ENCODE measurements at regions not wholly inside any gene's neighbourhood (a gene's known extent, or its start where the extent isn't known, plus 50 kb on each side); places are given as distances from the start of the nearest gene placed in this dataset.
"Not testable (repeated sequence)": the region's sequence is repeated elsewhere in the genome, so short reads cannot be mapped to it uniquely, and the experiment has no call there.

DNA sequence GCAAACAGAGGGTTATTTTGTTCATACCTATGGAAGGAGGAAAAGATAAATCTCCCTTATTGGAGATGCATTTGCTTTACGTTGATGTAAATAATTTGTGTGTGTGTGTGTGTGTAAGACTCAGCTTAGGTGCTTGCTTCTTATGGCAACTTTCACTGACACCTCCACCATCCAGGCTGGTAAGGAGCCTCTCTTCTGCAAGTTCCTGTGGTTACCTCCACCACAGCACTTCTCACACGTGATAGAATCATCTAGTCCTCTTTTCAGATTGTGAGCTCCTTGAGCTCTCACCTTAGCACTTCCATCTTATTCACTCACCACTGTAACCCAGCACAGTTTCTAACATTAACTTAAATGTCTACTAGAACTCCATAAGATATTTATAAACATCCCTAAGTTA is 553.7 kb downstream of the FGF13 start:
- H3K4me3 ChIP-seq (replicated peaks; ENCODE audit: low read depth, low read length): no peak overlapping the region
- no peak for DNase-seq (ENCODE audit: extremely low read depth, low read depth)
- TF ChIP-seq, protein P1, sequence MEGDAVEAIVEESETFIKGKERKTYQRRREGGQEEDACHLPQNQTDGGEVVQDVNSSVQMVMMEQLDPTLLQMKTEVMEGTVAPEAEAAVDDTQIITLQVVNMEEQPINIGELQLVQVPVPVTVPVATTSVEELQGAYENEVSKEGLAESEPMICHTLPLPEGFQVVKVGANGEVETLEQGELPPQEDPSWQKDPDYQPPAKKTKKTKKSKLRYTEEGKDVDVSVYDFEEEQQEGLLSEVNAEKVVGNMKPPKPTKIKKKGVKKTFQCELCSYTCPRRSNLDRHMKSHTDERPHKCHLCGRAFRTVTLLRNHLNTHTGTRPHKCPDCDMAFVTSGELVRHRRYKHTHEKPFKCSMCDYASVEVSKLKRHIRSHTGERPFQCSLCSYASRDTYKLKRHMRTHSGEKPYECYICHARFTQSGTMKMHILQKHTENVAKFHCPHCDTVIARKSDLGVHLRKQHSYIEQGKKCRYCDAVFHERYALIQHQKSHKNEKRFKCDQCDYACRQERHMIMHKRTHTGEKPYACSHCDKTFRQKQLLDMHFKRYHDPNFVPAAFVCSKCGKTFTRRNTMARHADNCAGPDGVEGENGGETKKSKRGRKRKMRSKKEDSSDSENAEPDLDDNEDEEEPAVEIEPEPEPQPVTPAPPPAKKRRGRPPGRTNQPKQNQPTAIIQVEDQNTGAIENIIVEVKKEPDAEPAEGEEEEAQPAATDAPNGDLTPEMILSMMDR (IDR thresholded peaks at IDR 0.05; ENCODE audit: low read depth, low read length, missing control alignments): no peak

DNA sequence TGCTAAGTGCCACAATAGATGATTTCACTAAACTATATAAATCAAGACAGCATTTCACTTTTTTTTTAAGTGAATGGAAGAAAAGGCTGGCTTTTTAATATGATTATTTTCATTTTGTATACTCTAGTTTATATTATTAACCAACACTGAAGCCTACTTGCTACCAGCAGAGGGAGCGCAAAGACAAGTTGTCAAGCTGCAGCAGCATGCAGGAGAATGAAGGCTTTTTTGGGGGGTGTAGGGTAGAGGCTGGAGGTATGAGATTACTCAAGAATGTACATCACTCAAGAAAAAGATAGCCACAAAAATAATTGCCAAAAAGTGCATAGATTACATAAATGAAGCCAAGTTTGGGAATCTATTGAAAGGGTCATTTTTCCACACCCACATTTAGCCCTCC is 519.5 kb downstream of the FGF13 start:
- DNase-seq (ENCODE audit: extremely low read depth, low read depth): no peak
- H3K4me3 ChIP-seq (replicated peaks; ENCODE audit: low read depth, low read length): no peak overlapping the region
- TF ChIP-seq, protein P1 (IDR thresholded peaks at IDR 0.05; ENCODE audit: low read depth, low read length, missing control alignments): no peak

DNA sequence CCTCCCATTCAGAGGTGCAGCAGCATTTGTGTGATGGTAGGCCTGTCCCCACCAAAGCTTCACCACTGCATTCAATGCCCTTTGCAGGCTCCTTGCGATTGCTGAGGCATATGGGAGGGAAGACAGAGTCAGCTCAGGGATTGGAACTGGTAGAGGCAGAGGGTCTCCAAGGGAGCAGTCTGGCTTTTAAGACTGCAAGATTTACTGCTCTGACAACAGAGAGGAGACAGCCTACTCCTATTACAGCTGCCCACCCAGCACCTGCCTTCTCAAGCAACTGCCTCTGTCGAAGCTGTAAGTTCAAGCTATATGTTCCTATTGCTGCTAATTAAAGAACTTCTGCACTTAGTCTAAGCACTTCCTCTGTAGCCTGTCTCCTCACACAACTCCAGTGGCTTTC is 481.8 kb downstream of the FGF13 start:
- H3K4me3 ChIP-seq (replicated peaks; ENCODE audit: low read depth, low read length): no peak overlapping the region
- no peak for DNase-seq (ENCODE audit: extremely low read depth, low read depth)
- TF ChIP-seq, protein P1 (IDR thresholded peaks at IDR 0.05; ENCODE audit: low read depth, low read length, missing control alignments): no peak

DNA sequence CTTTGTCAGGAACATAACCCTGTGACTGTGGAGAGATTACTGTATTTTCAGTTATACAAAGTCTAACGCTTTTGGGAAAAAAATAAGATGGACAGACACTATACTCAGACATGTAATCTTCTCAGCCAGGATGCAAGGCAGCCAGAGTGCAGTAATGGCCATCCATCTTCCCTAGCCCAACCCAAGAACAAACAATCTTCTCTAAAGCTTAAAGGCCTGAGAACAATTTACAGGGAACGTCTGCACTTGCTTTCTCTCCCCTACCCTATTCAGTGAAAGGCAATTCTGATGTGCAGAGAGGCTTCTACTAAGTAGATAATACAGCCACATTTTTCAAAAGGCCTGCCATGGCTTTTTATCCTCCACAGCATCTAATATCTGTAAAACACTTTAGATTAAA is 471.3 kb downstream of the FGF13 start:
- TF ChIP-seq, protein P1 (IDR thresholded peaks at IDR 0.05; ENCODE audit: low read depth, low read length, missing control alignments): no peak
- no peak overlapping the region for H3K4me3 ChIP-seq (replicated peaks; ENCODE audit: low read depth, low read length)
- DNase-seq (ENCODE audit: extremely low read depth, low read depth): no peak

DNA sequence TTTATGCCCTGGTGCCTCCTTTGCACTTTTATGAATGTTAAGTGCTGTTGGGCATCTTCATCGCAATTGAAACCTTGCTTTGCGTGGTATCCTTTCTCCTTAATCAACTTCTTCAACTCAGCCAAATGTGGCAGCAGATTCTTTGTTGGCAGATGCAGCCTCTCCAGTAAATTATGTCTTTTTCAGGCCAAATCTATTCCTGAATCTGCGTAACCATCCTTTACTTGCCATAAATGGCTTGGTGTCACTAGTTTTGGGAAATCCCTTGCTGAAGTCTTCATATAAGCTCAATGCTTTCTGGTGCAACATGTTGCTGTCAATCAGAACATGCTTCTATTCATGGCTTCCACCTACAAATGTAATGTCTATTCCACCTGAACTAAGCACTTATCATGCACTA is 457.5 kb downstream of the FGF13 start:
- TF ChIP-seq, protein P1 (IDR thresholded peaks at IDR 0.05; ENCODE audit: low read depth, low read length, missing control alignments): no peak
- H3K4me3 ChIP-seq (replicated peaks; ENCODE audit: low read depth, low read length): no peak overlapping the region
- no peak for DNase-seq (ENCODE audit: extremely low read depth, low read depth)

DNA sequence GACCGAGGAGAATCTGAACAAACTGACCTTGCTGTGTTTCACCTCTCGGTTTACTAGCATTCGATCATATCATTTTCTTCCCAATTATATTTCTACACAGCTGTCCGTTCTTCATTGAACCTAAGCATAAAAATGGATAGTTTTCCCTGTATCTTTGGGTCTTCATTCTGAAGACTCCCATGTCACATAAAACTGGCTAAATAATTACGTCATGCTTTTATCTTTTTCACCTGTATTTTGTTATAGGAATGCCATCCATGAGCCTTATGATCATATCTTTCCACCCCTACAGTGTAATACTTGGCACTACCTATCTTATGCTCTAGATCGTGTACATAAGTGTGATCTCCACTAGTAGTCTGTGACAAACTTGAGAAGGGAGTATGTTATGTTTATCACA is 456.1 kb downstream of the FGF13 start:
- no peak overlapping the region for H3K4me3 ChIP-seq (replicated peaks; ENCODE audit: low read depth, low read length)
- DNase-seq (ENCODE audit: extremely low read depth, low read depth): no peak
- TF ChIP-seq, protein P1 (IDR thresholded peaks at IDR 0.05; ENCODE audit: low read depth, low read length, missing control alignments): no peak

DNA sequence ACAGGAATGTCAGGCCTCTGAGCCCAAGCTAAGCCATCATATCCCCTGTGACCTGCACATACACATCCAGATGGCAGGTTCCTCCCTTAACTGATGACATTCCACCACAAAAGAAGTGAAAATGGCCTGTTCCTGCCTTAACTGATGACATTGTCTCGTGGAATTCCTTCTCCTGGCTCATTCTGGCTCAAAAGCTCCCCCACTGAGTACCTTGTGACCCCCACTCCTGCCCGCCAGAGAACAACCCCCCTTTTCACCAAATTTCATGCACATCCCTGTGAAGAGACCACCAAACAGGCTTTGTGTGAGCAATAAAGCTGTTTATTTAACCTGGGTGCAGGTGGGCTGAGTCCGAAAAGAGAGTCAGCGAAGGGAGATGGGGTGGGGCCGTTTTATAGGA is 447.4 kb downstream of the FGF13 start:
- not testable (repeated sequence) for H3K4me3 ChIP-seq (replicated peaks; ENCODE audit: low read depth, low read length); DNase-seq (ENCODE audit: extremely low read depth, low read depth)

Data from HFF-Myc (cell line).